ENCODE measurements at regions not wholly inside any gene's neighbourhood (a gene's known extent, or its start where the extent isn't known, plus 50 kb on each side); places are given as distances from the start of the nearest gene placed in this dataset.
"Not testable (repeated sequence)": the region's sequence is repeated elsewhere in the genome, so short reads cannot be mapped to it uniquely, and the experiment has no call there.

DNA sequence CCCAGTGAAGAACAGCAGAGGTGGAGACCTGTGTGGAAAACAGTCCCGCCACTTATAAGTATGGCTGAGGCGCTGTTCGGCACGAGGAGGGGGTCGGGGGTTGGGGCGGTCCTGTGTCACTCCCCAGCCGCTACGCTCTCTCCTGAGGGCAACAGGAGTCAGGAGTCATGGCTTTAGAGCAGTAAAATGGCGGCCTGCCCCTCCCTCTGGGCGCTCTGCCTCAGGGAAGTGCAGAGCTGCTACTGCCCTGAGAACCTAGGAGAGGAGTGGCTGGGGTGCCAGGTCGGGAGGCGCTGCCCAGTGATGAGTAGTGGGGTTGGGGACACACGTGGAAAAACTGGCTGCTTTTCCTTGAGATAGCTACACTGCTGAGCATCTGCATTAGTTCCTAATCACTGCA, 551.2 kb upstream of the AMOT start:
- ATAC-seq (no peak), DNase-seq (no peak)
- H3K27me3 Mint-ChIP-seq, result no peaks in the 10 kb centered on the region
- H3K4me3 Mint-ChIP-seq, result no peak overlapping the region
- peaks cover 0 to 16% of the 10 kb centered on the region in 2 donors for H3K9me3 Mint-ChIP-seq
- no peaks in the 10 kb centered on the region for H3K4me1 Mint-ChIP-seq
- no peak overlapping the region for H3K27ac Mint-ChIP-seq

DNA sequence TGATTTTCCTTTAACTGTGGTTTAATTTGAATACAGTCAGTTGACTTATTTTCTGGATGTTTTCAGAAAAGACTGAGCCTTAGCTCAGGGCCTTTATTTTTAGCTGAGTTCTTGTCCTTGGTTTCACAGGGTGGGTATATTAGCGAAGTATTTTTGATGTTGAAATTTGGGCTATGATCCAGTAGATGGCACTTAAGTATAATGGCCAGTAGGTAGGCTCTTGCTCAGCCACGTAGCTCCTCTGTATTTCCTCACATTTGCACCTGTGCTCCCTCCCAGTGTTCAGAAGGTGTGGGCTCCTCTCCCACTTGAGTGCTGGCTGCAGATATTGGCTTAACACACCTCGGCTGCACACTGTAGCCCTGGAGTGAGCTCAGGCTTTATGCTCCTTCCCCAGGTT, 549.9 kb upstream of the AMOT start:
- Mint-ChIP-seq H3K27ac (no peak overlapping the region), H3K27me3 (no peaks in the 10 kb centered on the region), H3K4me1 (no peaks in the 10 kb centered on the region), H3K9me3 (peaks cover 0 to 16% of the 10 kb centered on the region in 2 donors), H3K4me3 (no peak overlapping the region)
- no peak for ATAC-seq
- DNase-seq, result no peak

DNA sequence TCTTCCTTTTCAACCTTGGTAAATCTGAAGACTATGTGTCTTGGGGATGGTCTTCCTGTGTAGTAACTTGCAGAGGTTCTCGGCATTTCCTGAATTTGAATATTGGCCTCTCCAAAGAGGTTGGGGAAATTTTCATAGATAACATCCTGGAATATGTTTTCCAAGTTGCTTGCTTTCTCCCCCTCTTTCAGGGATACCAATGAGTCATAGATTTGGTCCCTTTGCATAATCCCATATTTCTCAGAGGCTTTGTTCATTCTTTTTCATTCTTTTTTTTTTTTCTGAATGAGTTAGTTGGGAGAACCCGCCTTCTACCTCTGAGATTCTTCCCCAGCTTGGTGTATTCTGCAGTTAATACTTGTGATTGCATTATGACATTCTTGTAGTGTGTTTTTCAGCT, 549.2 kb upstream of the AMOT start:
- no peaks in the 10 kb centered on the region for H3K27me3 Mint-ChIP-seq
- peaks cover 0 to 16% of the 10 kb centered on the region in 2 donors for H3K9me3 Mint-ChIP-seq
- ATAC-seq, result no peak
- H3K4me3 Mint-ChIP-seq, result no peak overlapping the region
- H3K4me1 Mint-ChIP-seq, result no peaks in the 10 kb centered on the region
- H3K27ac Mint-ChIP-seq, result no peak overlapping the region
- no peak for DNase-seq

DNA sequence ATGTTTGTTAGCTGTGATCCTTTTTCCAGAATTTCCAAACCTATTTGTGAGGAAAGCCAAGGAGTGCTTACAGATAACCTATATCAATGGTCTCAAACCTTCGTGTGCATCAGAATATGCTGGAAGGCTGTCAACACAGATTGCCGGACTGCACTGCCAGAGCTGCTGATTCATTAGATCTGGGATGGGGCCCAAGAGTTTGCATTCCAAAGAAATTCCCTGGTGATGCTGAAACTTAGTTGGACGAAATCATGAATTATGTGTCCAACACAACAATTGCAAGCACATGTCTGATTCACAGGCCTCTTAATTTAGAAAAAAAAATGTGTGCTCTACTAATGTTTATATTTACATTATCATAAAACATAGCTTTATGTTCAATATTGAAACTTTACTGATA, 544.0 kb upstream of the AMOT start:
- Mint-ChIP-seq H3K27me3 (no peaks in the 10 kb centered on the region), H3K4me3 (no peak overlapping the region), H3K4me1 (no peaks in the 10 kb centered on the region), H3K27ac (no peak overlapping the region), H3K9me3 (peaks cover 0 to 22% of the 10 kb centered on the region in 2 donors)
- ATAC-seq (no peak), DNase-seq (no peak)

DNA sequence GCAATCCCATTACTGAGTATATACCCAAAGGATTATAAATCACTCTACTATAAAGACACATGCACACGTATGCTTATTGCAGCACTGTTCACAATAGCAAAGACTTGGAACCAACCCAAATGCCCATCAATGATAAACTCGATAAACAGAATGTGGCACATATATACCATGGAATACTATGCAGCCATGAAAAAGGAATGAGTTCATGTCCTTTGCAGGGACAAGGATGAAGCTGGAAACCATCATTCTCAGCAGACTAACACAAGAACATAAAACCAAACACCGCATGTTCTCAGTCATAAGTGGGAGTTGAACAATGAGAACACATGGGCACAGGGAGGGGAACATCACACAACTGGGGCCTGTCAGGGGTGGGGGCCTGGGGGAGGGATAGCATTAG, 532.8 kb upstream of the AMOT start:
- H3K4me1 Mint-ChIP-seq, H3K27ac Mint-ChIP-seq: not testable (repeated sequence)

DNA sequence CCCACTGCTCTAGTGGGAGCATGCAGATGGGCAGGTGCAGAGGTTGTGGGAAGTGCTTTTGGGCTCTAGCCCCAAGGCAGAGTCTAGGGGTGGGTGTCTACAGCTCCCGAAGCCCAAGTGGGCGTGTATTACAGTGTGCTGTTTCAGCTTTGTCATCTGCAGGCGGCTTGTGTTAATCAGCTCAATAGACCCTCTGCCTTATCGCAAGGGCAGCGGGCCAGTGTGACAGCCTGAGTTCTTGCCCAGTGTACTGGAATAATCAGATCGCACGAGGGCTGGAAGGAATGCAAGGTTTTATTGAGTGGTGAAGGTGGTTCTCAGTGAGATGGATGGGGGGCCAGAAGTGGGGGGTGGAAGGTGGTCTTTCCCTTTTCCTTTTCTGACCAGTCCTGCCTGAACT, 529.4 kb upstream of the AMOT start:
- Mint-ChIP-seq H3K4me3 (no peak overlapping the region), H3K27me3 (no peaks in the 10 kb centered on the region), H3K9me3 (no peaks in the 10 kb centered on the region), H3K4me1 (no peaks in the 10 kb centered on the region), H3K27ac (no peak overlapping the region)
- DNase-seq, result no peak
- ATAC-seq, result no peak

More for the DNA sequence above, 532.8 kb upstream of the AMOT start:
- not testable (repeated sequence) for H3K4me3 Mint-ChIP-seq, DNase-seq, H3K27me3 Mint-ChIP-seq, ATAC-seq, H3K9me3 Mint-ChIP-seq

DNA sequence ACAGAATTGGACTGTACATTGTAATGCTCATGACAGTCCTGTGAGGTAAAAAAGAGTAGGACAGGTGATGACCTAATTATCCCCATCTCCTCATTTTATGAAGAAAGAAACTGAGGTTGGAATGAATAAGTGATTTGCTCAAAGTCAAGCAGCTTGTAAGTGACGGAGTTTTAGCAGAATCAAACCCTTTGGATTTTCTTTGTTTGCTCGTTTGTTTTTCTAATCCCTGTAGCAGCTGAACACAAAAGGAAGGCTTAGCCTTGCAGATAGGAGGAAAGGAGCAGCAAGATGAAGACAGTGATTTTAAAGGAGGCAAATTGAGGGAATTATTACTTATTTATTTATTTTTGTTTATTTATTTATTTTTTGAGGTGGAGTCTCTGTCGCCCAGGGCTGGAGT, 528.4 kb upstream of the AMOT start:
- peaks cover 0 to 9% of the 10 kb centered on the region in 2 donors for H3K9me3 Mint-ChIP-seq

DNA sequence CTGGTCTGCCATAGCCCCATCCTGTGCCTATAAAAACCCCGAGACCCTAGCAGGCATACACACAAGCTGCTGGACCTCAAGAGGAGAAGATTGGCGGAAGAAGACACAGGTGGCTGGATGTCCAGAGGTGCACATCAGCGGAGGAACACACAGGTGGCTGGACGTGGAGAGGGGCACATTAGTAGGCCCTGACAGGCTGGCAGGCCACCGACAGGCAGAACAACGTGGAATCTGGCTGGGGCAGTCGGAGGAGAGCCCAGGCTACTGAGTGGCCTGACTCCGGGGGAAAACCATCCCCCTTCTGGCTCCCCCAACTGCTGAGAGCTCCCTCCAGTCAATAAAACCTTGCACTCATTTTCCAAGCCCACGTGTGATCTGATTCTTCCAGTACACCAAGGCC, 512.5 kb upstream of the AMOT start:
- no peaks in the 10 kb centered on the region for H3K27me3 Mint-ChIP-seq
- H3K27ac Mint-ChIP-seq, result no peak overlapping the region
- H3K4me3 Mint-ChIP-seq, result no peak overlapping the region
- H3K9me3 Mint-ChIP-seq, result no peaks in the 10 kb centered on the region
- H3K4me1 Mint-ChIP-seq, result no peaks in the 10 kb centered on the region
- no peak for ATAC-seq
- DNase-seq, result no peak

More for the DNA sequence above, 528.4 kb upstream of the AMOT start:
- no peak for DNase-seq
- Mint-ChIP-seq H3K27me3 (no peaks in the 10 kb centered on the region), H3K27ac (no peak overlapping the region), H3K4me3 (no peak overlapping the region), H3K4me1 (no peaks in the 10 kb centered on the region)
- ATAC-seq, result no peak

DNA sequence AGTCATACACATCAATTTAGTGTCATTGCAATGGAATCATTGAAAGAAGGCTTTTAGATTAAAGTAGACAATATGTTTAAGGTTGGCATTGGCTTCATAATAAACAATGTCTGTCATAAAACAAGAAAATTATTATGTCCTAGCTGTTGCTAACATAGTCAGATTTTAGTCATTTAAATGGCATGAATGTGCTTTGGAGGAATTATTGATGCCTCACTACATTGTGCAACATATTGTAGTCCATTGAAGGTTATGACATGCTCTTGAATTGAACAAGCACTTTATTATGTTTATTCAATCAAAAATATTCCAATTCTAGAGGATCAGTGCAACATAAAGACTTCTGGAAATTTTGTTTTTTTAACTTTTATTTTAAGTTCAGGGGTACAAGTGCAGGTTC, 489.8 kb upstream of the AMOT start:
- H3K4me1 Mint-ChIP-seq, result no peaks in the 10 kb centered on the region
- no peak overlapping the region for H3K27ac Mint-ChIP-seq
- H3K9me3 Mint-ChIP-seq, result peaks cover 0 to 5% of the 10 kb centered on the region in 2 donors
- no peaks in the 10 kb centered on the region for H3K27me3 Mint-ChIP-seq
- no peak for ATAC-seq
- no peak for DNase-seq
- H3K4me3 Mint-ChIP-seq, result no peak overlapping the region

DNA sequence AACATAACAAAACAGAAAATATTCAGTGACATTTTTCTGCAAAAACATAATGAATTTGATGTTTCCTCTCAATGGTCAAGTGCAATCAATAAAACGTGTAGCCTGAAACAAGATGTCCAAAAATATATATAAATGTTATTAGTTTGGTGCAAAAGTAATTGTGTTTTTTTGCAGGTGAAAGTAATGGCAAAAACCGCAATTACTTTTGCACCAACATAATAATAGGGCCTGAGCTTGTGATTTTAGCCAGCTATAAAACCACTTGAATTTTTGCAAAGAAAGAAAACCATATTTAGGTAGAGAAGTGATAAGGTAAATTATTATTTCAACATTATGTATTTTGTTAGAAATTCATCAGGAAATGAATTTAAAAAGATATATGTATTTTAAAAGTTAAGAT, 475.3 kb upstream of the AMOT start:
- no peaks in the 10 kb centered on the region for H3K9me3 Mint-ChIP-seq
- no peak overlapping the region for H3K4me3 Mint-ChIP-seq
- ATAC-seq, result no peak
- no peaks in the 10 kb centered on the region for H3K4me1 Mint-ChIP-seq
- H3K27me3 Mint-ChIP-seq, result no peaks in the 10 kb centered on the region
- DNase-seq, result no peak
- no peak overlapping the region for H3K27ac Mint-ChIP-seq

DNA sequence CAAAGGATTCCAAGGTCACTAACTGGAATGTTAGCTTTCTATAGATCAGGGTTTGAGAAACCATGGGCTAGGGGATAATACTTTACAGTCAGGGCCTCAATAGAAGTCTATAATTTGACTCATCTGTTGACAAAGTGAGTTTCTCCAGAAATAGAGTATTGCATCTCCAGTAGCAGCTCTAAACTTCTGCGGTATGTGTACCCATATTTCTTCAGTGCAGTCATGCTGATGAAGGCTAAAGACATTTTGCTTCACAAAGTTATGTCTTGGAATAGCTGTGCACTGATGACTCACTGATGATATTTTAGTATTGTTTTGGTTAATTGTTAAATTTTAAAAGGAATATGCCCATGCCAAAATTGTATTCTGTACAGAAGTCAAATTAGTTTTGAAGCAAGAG, 464.9 kb upstream of the AMOT start:
- Mint-ChIP-seq H3K9me3 (peaks cover 2% of the 10 kb centered on the region in 2 donors), H3K4me3 (no peak overlapping the region), H3K27me3 (no peaks in the 10 kb centered on the region), H3K4me1 (no peaks in the 10 kb centered on the region), H3K27ac (no peak overlapping the region)
- no peak for ATAC-seq
- DNase-seq, result no peak

DNA sequence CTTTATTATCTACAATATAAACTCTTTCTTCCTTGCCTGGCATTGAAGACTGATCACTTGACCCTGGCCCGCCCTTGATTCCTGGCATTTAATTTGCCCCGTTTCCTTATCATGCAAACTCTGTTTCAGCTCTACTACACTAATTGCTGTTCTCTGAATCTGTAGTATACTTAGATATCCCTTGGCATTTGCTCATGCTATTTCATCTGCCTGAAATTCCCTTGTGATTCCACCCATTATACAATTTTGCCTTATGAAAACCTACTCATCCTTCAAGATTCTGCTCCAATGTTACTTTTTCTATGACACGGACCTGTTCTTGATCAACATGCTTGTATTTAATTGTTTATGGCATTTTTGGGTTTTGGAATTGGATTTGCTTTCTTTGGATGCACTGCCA, 459.9 kb upstream of the AMOT start:
- Mint-ChIP-seq H3K4me3 (no peak overlapping the region), H3K4me1 (no peaks in the 10 kb centered on the region), H3K9me3 (peaks cover 8% of the 10 kb centered on the region in 2 donors), H3K27ac (no peak overlapping the region), H3K27me3 (no peaks in the 10 kb centered on the region)
- ATAC-seq, result no peak
- no peak for DNase-seq

DNA sequence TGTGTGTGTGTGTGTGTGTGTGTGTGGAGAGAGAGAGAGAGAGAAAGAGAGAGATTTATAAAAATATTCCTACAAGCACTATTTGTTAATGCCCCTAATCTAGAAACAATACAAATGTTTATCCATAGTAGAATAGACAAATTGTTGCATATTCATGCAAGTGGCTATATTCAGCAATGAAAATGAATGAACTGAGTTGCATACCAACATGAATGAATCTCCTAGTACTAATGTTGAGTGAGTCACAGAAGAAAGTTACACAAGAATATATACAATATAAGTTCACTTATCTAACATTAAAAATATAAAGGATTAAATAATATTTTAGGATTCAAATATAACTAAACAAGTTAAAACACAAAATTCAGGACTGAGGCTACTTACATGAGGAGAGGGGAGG, 456.8 kb upstream of the AMOT start:
- DNase-seq (no peak), ATAC-seq (no peak)
- Mint-ChIP-seq H3K9me3 (peaks cover 8% of the 10 kb centered on the region in 2 donors), H3K27ac (no peak overlapping the region), H3K4me3 (no peak overlapping the region), H3K4me1 (no peaks in the 10 kb centered on the region), H3K27me3 (no peaks in the 10 kb centered on the region)

DNA sequence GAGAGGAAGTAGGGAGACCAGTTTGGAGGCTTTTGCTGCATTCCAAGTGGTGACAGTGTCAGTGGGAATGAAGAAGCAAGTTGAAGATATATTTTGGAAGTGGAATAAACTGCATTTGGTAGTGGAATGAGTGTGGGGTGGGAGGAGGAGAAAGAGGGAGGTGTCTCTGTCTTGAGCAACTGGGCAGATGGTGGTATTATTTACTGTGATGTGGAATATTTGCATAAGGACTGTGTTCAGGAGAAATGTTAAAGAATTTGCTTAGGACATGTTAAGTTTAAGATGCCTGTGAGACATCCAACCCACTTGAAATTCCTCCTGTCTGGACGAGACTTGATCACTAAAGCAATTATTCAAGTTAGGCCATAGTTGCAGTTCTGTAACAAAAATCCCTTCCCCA, 448.9 kb upstream of the AMOT start:
- Mint-ChIP-seq H3K4me3 (no peak overlapping the region), H3K27ac (no peak overlapping the region), H3K27me3 (no peaks in the 10 kb centered on the region), H3K4me1 (no peaks in the 10 kb centered on the region), H3K9me3 (no peaks in the 10 kb centered on the region)
- ATAC-seq (no peak), DNase-seq (no peak)

DNA sequence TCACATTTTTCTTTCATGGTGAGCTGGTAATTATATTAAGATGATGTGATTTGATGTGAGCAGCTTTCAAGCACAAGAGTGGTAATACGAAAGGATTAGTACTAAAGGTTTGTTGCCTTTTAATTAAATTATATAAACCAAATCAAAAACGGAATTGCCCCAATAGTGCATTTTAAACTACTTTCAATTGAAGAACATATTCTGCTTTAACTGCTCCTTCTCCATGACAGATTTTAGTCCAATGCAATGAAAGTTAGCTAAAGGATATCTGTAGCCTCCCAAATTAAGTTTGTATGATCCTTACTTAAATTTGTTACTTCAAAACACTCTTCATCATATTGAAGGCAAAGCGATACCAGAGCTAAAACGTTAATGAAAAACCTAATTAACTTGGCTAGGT, 447.1 kb upstream of the AMOT start:
- H3K4me3 Mint-ChIP-seq, result no peak overlapping the region
- no peak for ATAC-seq

DNA sequence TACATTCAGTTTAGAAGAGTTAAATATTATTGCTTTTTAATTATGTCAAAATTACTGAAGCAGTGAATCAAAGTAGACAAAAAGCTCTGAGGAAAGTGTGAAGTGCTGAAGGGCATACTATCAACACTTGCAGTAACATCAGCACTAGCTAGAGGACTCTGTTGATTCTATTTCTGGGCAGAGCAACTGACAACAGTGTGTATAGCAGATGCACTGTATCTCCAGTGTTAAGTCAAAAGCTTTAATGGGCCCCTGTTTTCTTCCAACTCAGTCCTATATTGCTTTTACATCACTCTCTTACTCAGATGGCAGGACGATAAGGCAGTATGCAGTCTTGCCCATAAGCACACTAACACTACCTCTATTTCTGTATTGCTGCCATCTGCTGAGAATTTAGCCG, 435.2 kb upstream of the AMOT start:
- no peak overlapping the region for H3K4me3 Mint-ChIP-seq
- no peak overlapping the region for H3K27ac Mint-ChIP-seq
- H3K9me3 Mint-ChIP-seq, result peaks cover 4 to 13% of the 10 kb centered on the region in 2 donors
- no peak for ATAC-seq
- no peak for DNase-seq
- H3K27me3 Mint-ChIP-seq, result no peaks in the 10 kb centered on the region
- no peaks in the 10 kb centered on the region for H3K4me1 Mint-ChIP-seq

More for the DNA sequence above, 447.1 kb upstream of the AMOT start:
- Mint-ChIP-seq H3K27ac (no peak overlapping the region), H3K27me3 (no peaks in the 10 kb centered on the region), H3K9me3 (no peaks in the 10 kb centered on the region), H3K4me1 (no peaks in the 10 kb centered on the region)
- no peak for DNase-seq

DNA sequence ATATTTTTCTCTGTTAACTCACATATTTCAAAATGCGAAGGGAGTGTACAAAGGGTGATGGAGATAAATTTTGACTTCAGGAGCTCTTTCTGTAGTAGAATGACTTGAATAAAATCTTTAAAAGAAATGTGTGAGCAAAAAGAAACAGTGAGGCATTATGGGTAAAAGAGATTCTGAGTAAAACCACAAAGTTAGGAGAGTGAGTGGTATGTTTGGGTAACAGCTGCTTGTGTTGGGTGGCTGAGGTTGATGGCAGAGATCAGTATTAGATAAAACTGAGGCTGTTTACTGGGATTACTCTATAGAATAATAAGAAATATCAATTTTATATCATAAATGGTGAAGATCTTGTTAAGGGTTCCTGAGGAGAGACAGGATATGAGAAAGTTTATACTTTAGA, 434.2 kb upstream of the AMOT start:
- H3K4me3 Mint-ChIP-seq, result no peak overlapping the region
- no peak overlapping the region for H3K27ac Mint-ChIP-seq
- peaks cover 4 to 13% of the 10 kb centered on the region in 2 donors for H3K9me3 Mint-ChIP-seq
- DNase-seq (no peak), ATAC-seq (no peak)
- no peaks in the 10 kb centered on the region for H3K4me1 Mint-ChIP-seq
- no peaks in the 10 kb centered on the region for H3K27me3 Mint-ChIP-seq

DNA sequence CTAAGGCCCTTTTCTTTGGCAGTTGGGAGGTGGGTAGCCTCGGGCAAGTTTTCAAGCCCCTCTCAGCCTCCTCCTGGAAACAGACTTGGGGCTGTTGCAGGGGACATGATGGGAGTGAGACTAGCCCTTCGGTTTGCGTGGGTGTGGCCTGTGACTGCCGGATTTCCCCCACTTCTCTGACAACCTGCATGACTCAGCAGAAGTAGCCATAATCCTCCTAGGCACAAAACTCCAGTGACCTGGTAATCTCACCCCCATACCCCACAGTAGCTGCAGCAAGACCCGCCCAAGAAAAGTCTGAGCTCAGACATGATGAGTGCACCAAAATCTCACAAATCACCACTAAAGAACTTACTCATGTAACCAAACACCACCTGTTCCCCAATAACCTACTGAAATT, 433.7 kb upstream of the AMOT start:
- Mint-ChIP-seq H3K27ac (no peak overlapping the region), H3K9me3 (peaks cover 4 to 12% of the 10 kb centered on the region in 2 donors), H3K4me3 (no peak overlapping the region), H3K27me3 (no peaks in the 10 kb centered on the region), H3K4me1 (no peaks in the 10 kb centered on the region)
- DNase-seq, result no peak
- ATAC-seq, result no peak

Measured in stimulated activated naive CD8-positive, alpha-beta T cell treated with anti-CD3 and anti-CD28 coated beads, Interleukin-15, amount 100 ng/mL, for 72 hours (primary cell).